NCI-H1092 (cell line): ENCODE measurements at regions not wholly inside any gene's neighbourhood (a gene's known extent, or its start where the extent isn't known, plus 50 kb on each side); places are given as distances from the start of the nearest gene placed in this dataset.
"Not testable (repeated sequence)": the region's sequence is repeated elsewhere in the genome, so short reads cannot be mapped to it uniquely, and the experiment has no call there.

ENCODE experiments used
- DNase-seq: peaks from one replicate; lab custom pipeline; 2025; lab: John Stamatoyannopoulos, UW

- no peak for DNase-seq
These were observed 321.1 kb downstream of the HS3ST3B1 start for GRCh38 chr17:14621826-14622614.

DNA sequence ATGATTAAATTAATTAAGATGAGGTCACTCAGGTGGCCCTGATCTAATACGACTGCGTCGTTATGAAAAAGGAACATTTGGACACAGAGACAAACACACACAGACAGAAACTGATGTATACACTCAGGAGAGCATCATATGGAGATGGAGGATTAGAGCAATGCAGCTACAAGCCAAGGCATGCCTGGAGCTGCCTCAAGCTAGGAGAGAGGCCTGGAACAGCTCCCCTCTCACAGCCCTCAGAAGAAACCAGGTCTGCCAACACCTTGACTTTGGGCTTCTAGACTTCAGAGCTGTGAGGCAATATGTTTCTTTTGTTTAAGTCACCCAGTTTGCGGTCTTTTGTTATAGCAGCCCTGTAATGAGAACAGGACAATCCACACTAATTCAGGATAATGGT, 318.9 kb downstream of the HS3ST3B1 start:
- DNase-seq, result no peak

GRCh38 chr17:14616528-14616927, 315.6 kb downstream of the HS3ST3B1 start:
- DNase-seq, result no peak

- no peak for DNase-seq
These were observed 304.4 kb downstream of the HS3ST3B1 start for GRCh38 chr17:14605267-14605599.

GRCh38 chr17:14604591-14605266, 303.8 kb downstream of the HS3ST3B1 start:
- no peak for DNase-seq

GRCh38 chr17:14596224-14596623, 295.3 kb downstream of the HS3ST3B1 start:
- DNase-seq, result no peak

DNA sequence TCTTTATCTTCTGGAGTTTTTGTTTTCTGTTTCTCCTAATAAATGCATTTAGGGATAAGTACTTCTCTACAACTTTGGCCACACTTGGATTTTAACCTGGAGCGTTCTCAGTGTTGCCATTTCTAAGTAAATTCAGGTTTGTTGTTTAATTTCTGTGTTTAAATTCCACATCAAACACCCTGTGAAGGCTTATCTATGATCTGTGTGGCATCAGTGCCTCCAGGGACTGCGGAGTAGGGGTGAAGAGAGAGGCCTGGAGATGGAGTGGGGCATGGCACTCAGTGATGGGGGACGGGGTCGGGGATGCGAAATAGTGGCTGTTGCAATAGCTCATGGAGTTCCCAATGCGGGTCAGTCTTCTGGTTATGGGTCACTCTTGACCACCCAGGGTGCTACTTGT, 294.8 kb downstream of the HS3ST3B1 start:
- DNase-seq, result no peak

GRCh38 chr17:14594690-14595089, 293.8 kb downstream of the HS3ST3B1 start:
- no peak for DNase-seq

- DNase-seq, result no peak
These were observed 293.1 kb downstream of the HS3ST3B1 start for GRCh38 chr17:14593956-14594355.

DNA sequence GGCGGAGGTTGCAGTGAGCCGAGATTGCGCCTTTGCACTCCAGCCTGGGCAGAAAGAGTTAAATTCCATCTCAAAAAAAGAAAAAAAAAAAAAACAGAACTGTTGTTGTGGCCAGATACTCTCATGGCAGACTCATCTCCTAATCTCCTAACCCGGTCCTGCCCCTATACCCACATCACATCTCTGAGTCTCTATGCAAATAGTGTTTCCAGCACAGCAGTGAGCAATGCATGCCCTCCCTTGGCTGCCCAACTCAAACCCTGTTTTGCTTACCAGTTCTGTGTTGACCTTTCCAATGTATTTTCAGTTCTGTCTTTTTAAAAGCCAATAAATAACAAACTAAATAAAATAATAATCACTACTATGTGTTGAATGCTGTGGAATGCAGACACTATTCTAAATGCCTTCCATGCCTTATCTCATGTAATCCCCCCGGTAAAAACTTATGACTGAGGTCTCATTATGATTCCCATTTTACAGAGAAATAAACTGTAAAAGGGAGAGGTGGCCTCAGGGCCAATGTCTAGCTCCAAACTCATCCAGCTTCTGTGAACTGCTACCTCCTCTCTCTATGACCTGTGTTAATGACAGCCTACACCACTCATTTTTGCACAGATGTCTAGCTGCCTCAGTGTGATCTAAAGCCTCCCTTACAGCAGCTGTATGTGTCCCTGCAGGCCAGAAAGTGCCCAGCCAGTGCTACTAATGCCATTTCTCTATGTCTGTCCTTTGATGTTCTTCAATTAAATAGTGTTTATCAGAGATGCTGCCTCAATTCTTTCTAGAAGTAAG, 289.8 kb downstream of the HS3ST3B1 start:
- DNase-seq, result no peak

GRCh38 chr17:14585099-14585498, 284.2 kb downstream of the HS3ST3B1 start:
- DNase-seq, result no peak

DNA sequence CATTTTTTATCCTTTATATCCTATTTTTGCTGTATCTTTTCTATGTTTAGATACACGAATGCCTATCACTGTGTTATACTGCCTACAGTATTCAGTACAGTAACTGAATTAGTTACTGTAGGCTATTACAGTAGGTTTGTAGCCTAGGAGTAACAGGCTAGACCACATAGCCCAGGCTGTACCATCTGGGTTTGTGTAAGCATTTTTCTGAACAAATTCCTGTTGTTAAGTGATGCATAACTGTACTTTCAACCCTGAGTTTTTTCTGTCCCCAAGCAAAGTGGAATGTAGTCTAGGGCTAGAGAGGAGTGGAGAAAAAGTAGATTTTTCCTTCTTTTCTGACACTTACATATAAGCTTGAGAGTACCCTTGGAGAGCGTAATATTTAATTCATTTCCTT, 282.1 kb downstream of the HS3ST3B1 start:
- DNase-seq, result no peak

DNA sequence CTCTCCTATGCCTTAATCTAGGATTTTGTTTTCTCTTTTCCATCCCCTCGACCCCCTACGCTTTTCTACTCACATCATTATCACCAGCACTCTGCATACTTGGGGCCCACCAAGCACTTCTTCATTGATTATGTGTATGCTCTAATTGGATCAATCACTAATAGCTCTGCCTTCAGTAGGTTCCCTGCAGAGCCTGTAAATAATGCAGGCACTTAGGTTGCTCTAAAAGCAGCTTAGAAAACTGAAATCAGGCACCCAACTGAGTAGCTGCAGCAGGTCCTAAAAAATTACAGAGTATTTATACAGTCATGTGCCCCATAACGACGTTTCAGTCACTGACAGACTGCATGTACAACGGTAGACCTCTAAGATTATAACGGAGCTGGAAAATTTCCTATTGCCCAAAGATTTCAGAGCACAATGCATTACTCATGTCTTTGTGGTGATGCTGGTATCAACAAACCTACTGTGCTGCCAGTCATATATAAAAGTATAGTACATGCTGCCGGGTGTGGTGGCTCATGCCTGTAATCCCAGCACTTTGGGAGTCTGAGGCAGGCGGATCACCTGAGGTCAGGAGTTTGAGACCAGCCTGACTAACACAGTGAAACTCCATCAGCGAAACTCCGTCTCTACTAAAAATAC, 280.4 kb downstream of the HS3ST3B1 start:
- DNase-seq, result no peak

DNA sequence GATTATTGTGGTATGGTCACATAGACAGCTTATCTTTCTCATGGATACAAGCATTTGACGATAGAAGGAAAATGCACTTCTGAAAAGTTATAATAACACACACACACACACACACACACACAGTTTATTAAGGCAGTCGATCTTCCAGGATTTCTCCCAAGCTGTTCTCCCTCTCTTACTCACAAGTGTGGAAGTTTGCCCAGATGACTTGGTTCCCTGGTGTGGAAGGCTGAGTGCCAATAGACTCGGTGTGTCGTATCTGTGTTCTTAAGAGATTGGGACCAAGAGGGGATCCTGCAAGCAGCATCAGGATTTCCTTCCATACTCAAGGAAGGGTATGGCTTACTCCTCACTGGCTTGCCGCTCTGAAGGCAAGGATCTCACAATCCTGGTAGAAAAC, 279.6 kb downstream of the HS3ST3B1 start:
- DNase-seq, result no peak

DNA sequence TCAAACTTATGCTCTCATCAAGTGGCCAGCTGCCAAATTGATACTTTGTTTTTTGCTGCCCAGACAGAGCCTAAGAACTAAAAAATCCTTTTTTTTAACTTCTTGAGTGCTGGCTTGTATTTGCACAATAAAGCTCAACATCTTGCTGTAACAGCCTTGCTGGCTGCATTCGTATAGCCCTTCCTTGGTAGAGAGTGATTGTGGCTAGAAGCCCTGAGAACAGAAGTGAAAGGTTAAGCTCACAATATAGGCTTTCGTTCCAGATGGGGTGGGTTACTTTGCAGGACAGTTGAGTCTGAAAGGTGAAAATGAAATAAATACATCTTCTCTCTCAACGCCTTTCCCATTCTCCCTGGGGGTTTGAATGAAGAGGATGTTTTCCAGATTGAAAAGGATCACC, 278.8 kb downstream of the HS3ST3B1 start:
- no peak for DNase-seq

DNA sequence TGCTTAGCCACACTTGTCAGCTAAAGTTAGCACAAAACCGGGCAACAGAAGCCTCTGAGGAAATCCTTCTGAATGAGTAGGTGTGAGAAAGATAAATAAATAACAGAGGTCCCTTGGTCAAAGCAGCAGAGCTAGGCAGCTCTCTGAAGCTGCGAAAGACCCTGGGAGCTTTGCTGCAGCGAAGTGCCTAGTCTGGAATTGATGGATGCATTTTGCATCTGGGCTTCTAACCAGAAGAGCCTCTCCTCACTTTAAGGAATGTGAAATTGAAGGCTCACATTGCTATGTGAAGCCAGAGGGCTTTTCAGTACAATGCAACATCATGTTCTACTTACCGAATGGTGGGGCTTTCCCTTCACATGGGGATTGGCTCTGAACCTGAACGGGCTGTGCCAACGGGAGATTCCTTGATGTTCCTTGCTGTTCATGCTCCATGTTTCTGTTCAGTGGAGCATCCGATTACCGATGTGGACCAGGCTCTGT, 274.6 kb downstream of the HS3ST3B1 start:
- DNase-seq, result no peak

DNA sequence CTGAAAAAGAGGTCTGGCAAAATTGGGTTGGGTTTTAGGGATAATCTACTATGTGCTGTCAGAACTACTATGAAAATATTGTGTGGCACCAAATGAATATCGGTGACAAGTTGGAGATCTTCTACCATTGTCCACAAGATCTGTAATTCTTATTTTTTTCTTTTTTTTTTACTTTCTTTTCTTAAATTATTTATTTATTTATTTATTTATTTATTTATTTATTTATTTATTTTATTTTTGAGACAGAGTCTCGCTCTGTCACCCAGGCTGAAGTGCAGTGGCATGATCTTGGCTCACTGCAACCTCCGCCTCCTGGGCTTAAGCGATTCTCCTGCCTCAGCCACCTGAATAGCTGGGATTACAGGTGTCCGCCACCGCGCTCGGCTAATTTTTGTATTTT, 259.4 kb downstream of the HS3ST3B1 start:
- not testable (repeated sequence) for DNase-seq

GRCh38 chr17:14559264-14560119, 258.6 kb downstream of the HS3ST3B1 start:
- DNase-seq, result no peak

GRCh38 chr17:14557480-14557879, 256.6 kb downstream of the HS3ST3B1 start:
- no peak for DNase-seq

DNA sequence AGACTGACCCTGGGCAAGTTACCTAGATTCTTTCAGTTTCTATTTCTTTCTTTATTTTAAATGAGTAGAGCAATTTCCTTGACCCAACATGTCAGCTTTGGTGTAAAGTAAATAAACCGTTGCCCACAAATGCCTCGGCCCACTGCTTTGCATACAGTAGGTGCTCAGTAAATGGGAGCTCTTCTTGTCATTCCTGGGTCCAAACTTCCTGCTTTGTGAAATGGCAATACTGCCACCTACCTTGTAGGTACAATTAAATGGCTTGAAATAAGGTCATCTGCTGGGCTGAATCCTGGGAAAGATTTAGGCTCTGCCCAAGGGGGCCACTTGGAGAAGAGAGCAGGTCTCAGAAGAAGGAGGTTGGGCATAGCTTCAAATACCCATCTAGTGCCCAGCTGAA, 253.0 kb downstream of the HS3ST3B1 start:
- no peak for DNase-seq

GRCh38 chr17:14552306-14552705, 251.4 kb downstream of the HS3ST3B1 start:
- DNase-seq, result no peak
